ENCODE measurements at regions not wholly inside any gene's neighbourhood (a gene's known extent, or its start where the extent isn't known, plus 50 kb on each side); places are given as distances from the start of the nearest gene placed in this dataset.

DNA sequence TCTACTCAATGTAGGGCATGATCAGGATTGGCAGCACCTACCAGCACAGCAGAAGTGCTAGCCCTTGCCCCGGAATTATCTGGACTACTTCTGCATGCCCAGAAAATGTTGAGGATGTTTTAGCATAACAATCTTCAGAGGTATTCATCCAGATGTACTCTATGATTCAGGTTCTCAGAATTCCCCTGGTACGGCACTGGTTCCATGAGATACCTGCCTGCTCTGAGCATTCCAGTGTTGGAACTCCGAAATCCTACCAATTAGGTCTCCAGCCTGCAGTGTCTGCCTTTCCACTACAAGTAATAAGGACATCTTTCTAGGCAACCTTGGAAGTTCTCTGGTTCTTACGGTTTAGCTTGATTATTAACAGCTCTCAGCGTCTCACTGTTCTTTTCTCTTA lies 554.5 kb downstream of the HACE1 start:
- TF ChIP-seq POLR2A (IDR thresholded peaks at IDR 0.05; ENCODE audit: low read length) (no peak), GATA1 (IDR thresholded peaks at IDR 0.05; ENCODE audit: low read depth, low read length) (no peak)
